Brain microvascular endothelial cell (primary cell): ENCODE measurements at regions not wholly inside any gene's neighbourhood (a gene's known extent, or its start where the extent isn't known, plus 50 kb on each side); places are given as distances from the start of the nearest gene placed in this dataset.

Experiments
- DNase-seq: peaks from one replicate; pipeline ENCODE4 v3.0.0-alpha.2; 2020
- H3K27ac ChIP-seq: fragments of 250-450 bp; sonication (Bioruptor Pico); 2 replicates; pipeline ENCODE4 v1.5.1; 2020; ENCODE audit warnings: mild to moderate bottlenecking, moderate library complexity
- H3K27me3 ChIP-seq: fragments of 250-450 bp; sonication (Bioruptor Pico); replicated peaks from 2 replicates; pipeline ENCODE4 v1.5.1; 2020; ENCODE audit warnings: mild to moderate bottlenecking
- H3K36me3 ChIP-seq: fragments of 250-450 bp; sonication (Bioruptor Pico); replicated peaks from 2 replicates; pipeline ENCODE4 v1.5.1; 2020; ENCODE audit warnings: mild to moderate bottlenecking
- H3K4me3 ChIP-seq: 2 replicates; pipeline ENCODE4 v1.5.1; 2011; ENCODE audit warnings: low read depth, mild to moderate bottlenecking, control low read depth, low read length, moderate library complexity
- CTCF ChIP-seq: IDR thresholded peaks from 2 replicates; pipeline ENCODE4 v1.5.1; 2011; ENCODE audit warnings: low read depth, mild to moderate bottlenecking, moderate library complexity, low read length, control low read depth, inconsistent platforms; ENCODE audit errors: missing control alignments
- in situ Hi-C: cut with HindIII; loops from 2 replicates; pipeline ENCODE4 v1.10.0; 2017; ENCODE audit warnings: low sequenced_read_pairs, low pct_ligation_motif_present

GRCh38 chr11:36948460-36949127, 350.6 kb upstream of the RAG2 start:
- TF ChIP-seq CTCF = no peak
- Histone ChIP-seq H3K27ac (no peak overlapping the region), H3K4me3 (no peak overlapping the region), H3K36me3 (no peaks in the 10 kb centered on the region), H3K27me3 (no peaks in the 10 kb centered on the region)
- no peak for DNase-seq
- in situ Hi-C loops = no loop called here

GRCh38 chr11:36945384-36945783, 347.3 kb upstream of the RAG2 start:
- no peaks in the 10 kb centered on the region for H3K27me3 ChIP-seq
- no peak overlapping the region for H3K4me3 ChIP-seq
- TF ChIP-seq CTCF = no peak
- no peak for DNase-seq
- H3K27ac ChIP-seq = no peak overlapping the region
- H3K36me3 ChIP-seq = no peaks in the 10 kb centered on the region
- in situ Hi-C loops = no loop called here

GRCh38 chr11:36933481-36933880, 335.4 kb upstream of the RAG2 start:
- H3K27ac ChIP-seq = no peak overlapping the region
- H3K36me3 ChIP-seq = no peaks in the 10 kb centered on the region
- in situ Hi-C loops = no loop called here
- no peak overlapping the region for H3K4me3 ChIP-seq
- TF ChIP-seq CTCF = no peak
- DNase-seq = no peak
- no peaks in the 10 kb centered on the region for H3K27me3 ChIP-seq

- in situ Hi-C loops = no loop called here
- TF ChIP-seq CTCF = no peak
- H3K36me3 ChIP-seq = no peaks in the 10 kb centered on the region
- H3K27ac ChIP-seq = no peak overlapping the region
- no peak for DNase-seq
- H3K27me3 ChIP-seq = no peaks in the 10 kb centered on the region
- no peak overlapping the region for H3K4me3 ChIP-seq
Observed at GRCh38 chr11:36931139-36931538, 333.1 kb upstream of the RAG2 start.

GRCh38 chr11:36930256-36930655, 332.2 kb upstream of the RAG2 start:
- H3K27ac ChIP-seq = no peak overlapping the region
- H3K4me3 ChIP-seq = no peak overlapping the region
- no peaks in the 10 kb centered on the region for H3K27me3 ChIP-seq
- in situ Hi-C loops = no loop called here
- no peaks in the 10 kb centered on the region for H3K36me3 ChIP-seq
- no peak for TF ChIP-seq CTCF
- DNase-seq = no peak

- DNase-seq = no peak
- H3K4me3 ChIP-seq = no peak overlapping the region
- no peaks in the 10 kb centered on the region for H3K36me3 ChIP-seq
- in situ Hi-C loops = no loop called here
- no peak overlapping the region for H3K27ac ChIP-seq
- H3K27me3 ChIP-seq = no peaks in the 10 kb centered on the region
- TF ChIP-seq CTCF = no peak
Observed at GRCh38 chr11:36929401-36929800, 331.4 kb upstream of the RAG2 start.
